ENCODE measurements at regions not wholly inside any gene's neighbourhood (a gene's known extent, or its start where the extent isn't known, plus 50 kb on each side); places are given as distances from the start of the nearest gene placed in this dataset.

- Histone ChIP-seq H3K4me3 (ENCODE audit: low read depth, low read length) (no peak overlapping the region), H3K36me3 (ENCODE audit: control insufficient read depth in 2 of 2, insufficient read depth in 1 of 2, low read length in 2 of 2) (no peaks in the 10 kb centered on the region), H3K9me3 (ENCODE audit: control insufficient read depth, insufficient read depth, low read depth, low read length) (no peaks in the 10 kb centered on the region), H3K4me1 (ENCODE audit: control insufficient read depth, insufficient read depth, low read length) (no peaks in the 10 kb centered on the region), H3K27ac (ENCODE audit: extremely low read depth, low read depth, low read length) (no peak overlapping the region)
- ChIA-PET POLR2A (interaction anchor here (0.8 kb wide), 1 partner anchor 25 kb away, joined by 3 read pairs; no protein-coding TSS in a partner anchor), CTCF (interaction anchor here (0.7 to 2.9 kb wide), 3 partner anchors 58 to 240 kb away, joined by 3 to 14 read pairs (median 6); no protein-coding TSS in a partner anchor)
- no peak for TF ChIP-seq GLI2 (tag by site-specific recombination; IDR thresholded peaks at IDR 0.05; ENCODE audit: borderline replicate concordance, low read depth)
These were observed 124.7 kb upstream of the LIFR start for GRCh38 chr5:38681029-38681706.

- ChIA-PET CTCF (interaction anchor here (1.1 to 2.9 kb wide), 4 partner anchors 15 to 241 kb away, joined by 3 to 14 read pairs (median 4); no protein-coding TSS in a partner anchor), POLR2A (no interaction called here)
- H3K36me3 ChIP-seq (ENCODE audit: control insufficient read depth in 2 of 2, insufficient read depth in 1 of 2, low read length in 2 of 2) = no peaks in the 10 kb centered on the region
- H3K4me3 ChIP-seq (ENCODE audit: low read depth, low read length) = no peak overlapping the region
- H3K27ac ChIP-seq (ENCODE audit: extremely low read depth, low read depth, low read length) = no peak overlapping the region
- TF ChIP-seq GFI1B (tag by site-specific recombination; IDR thresholded peaks at IDR 0.05) = no peak
- TF ChIP-seq ZFP3 (tag by site-specific recombination; IDR thresholded peaks at IDR 0.05; ENCODE audit: low read depth) = no peak
- no peak for TF ChIP-seq ZNF629 (tag by site-specific recombination; IDR thresholded peaks at IDR 0.05)
- TF ChIP-seq SETDB1 (IDR thresholded peaks at IDR 0.05; ENCODE audit: insufficient read length, low read length) = no peak
- TF ChIP-seq ZNF548 (tag by site-specific recombination; IDR thresholded peaks at IDR 0.05) = no peak
- no peak for TF ChIP-seq ZNF366 (tag by site-specific recombination; conservative IDR thresholded peaks at IDR 0.05)
- no peak for TF ChIP-seq ZNF239 (tag by site-specific recombination; IDR thresholded peaks at IDR 0.05)
- TF ChIP-seq RBAK (tag by site-specific recombination; IDR thresholded peaks at IDR 0.05) = no peak
- no peak for TF ChIP-seq PRDM6 (tag by site-specific recombination; IDR thresholded peaks at IDR 0.05)
- TF ChIP-seq PRDM4 (tag by site-specific recombination; IDR thresholded peaks at IDR 0.05) = no peak
- TF ChIP-seq ZNF555 (tag by site-specific recombination; conservative IDR thresholded peaks at IDR 0.05) = no peak
- no peak for TF ChIP-seq ZFP37 (tag by site-specific recombination; IDR thresholded peaks at IDR 0.05)
- no peak for TF ChIP-seq MEIS1 (CRISPR knock-in tag; IDR thresholded peaks at IDR 0.05; ENCODE audit: borderline replicate concordance)
- no peak for TF ChIP-seq HOXA7 (CRISPR knock-in tag; IDR thresholded peaks at IDR 0.05; ENCODE audit: borderline replicate concordance)
- TF ChIP-seq ZNF398 (tag by site-specific recombination; IDR thresholded peaks at IDR 0.05) = no peak
- no peak for TF ChIP-seq ZNF624 (tag by site-specific recombination; IDR thresholded peaks at IDR 0.05)
- TF ChIP-seq ZBTB6 (tag by site-specific recombination; IDR thresholded peaks at IDR 0.05) = no peak
- H3K4me1 ChIP-seq (ENCODE audit: control insufficient read depth, insufficient read depth, low read length) = no peaks in the 10 kb centered on the region
- H3K9me3 ChIP-seq (ENCODE audit: control insufficient read depth, insufficient read depth, low read depth, low read length) = no peaks in the 10 kb centered on the region
These were observed 125.5 kb upstream of the LIFR start for GRCh38 chr5:38681966-38682365.
